Muscle layer of colon (tissue), 2 donors: ENCODE measurements at regions not wholly inside any gene's neighbourhood (a gene's known extent, or its start where the extent isn't known, plus 50 kb on each side); places are given as distances from the start of the nearest gene placed in this dataset.
"Not testable (repeated sequence)": the region's sequence is repeated elsewhere in the genome, so short reads cannot be mapped to it uniquely, and the experiment has no call there.

ENCODE experiments used
- H3K27ac ChIP-seq: one replicate; pipeline ENCODE4 v1.7.0; 2013; ENCODE audit warnings: low read depth, mild to moderate bottlenecking, low read length, moderate library complexity
- H3K27me3 ChIP-seq, 2 donors: one replicate each; pipeline ENCODE4 v1.7.0; 2013; ENCODE audit warnings: low read length in 2 of 2, mild to moderate bottlenecking in 2 of 2; ENCODE audit not compliant: insufficient read depth in 2 of 2, control insufficient read depth in 1 of 2
- H3K36me3 ChIP-seq: one replicate; pipeline ENCODE4 v1.7.0; 2013; ENCODE audit warnings: mild to moderate bottlenecking, low read length; ENCODE audit not compliant: insufficient read depth
- H3K4me1 ChIP-seq: one replicate; pipeline ENCODE4 v1.7.0; 2013; ENCODE audit warnings: mild to moderate bottlenecking, low read length; ENCODE audit not compliant: insufficient read depth
- H3K4me3 ChIP-seq, 2 donors: one replicate each; pipeline ENCODE4 v1.7.0; 2013; ENCODE audit warnings: low read length in 2 of 2, low read depth in 1 of 2, mild to moderate bottlenecking in 1 of 2, moderate library complexity in 1 of 2
- H3K9ac ChIP-seq: one replicate; pipeline ENCODE4 v1.7.0; 2013; ENCODE audit warnings: low read length
- H3K9me3 ChIP-seq: one replicate; pipeline ENCODE4 v1.7.0; 2013; ENCODE audit warnings: mild to moderate bottlenecking, low read length
- donor health status: abdominal sarcoma.
- donor health status: Adenocarcinoma of cecum.

GRCh38 chr9:119907056-119907455 is 537.8 kb upstream of the BRINP1 start:
- no peaks in the 10 kb centered on the region for H3K9me3 ChIP-seq
- H3K27me3 ChIP-seq = no peaks in the 10 kb centered on the region
- no peak overlapping the region for H3K9ac ChIP-seq
- H3K4me1 ChIP-seq = no peaks in the 10 kb centered on the region
- H3K4me3 ChIP-seq = no peak overlapping the region
- H3K36me3 ChIP-seq = no peaks in the 10 kb centered on the region
- no peak overlapping the region for H3K27ac ChIP-seq

GRCh38 chr9:119905724-119906123 is 536.5 kb upstream of the BRINP1 start:
- H3K27me3 ChIP-seq = no peaks in the 10 kb centered on the region
- H3K9ac ChIP-seq = no peak overlapping the region
- no peaks in the 10 kb centered on the region for H3K4me1 ChIP-seq
- H3K36me3 ChIP-seq = no peaks in the 10 kb centered on the region
- H3K9me3 ChIP-seq = no peaks in the 10 kb centered on the region
- H3K27ac ChIP-seq = no peak overlapping the region
- H3K4me3 ChIP-seq = no peak overlapping the region

GRCh38 chr9:119903851-119904250 is 534.6 kb upstream of the BRINP1 start:
- no peak overlapping the region for H3K27ac ChIP-seq
- H3K4me1 ChIP-seq = no peaks in the 10 kb centered on the region
- no peaks in the 10 kb centered on the region for H3K27me3 ChIP-seq
- no peak overlapping the region for H3K9ac ChIP-seq
- H3K4me3 ChIP-seq = no peak overlapping the region
- H3K36me3 ChIP-seq = no peaks in the 10 kb centered on the region
- no peaks in the 10 kb centered on the region for H3K9me3 ChIP-seq

GRCh38 chr9:119902611-119903010 is 533.4 kb upstream of the BRINP1 start:
- Histone ChIP-seq H3K27ac (no peak overlapping the region), H3K36me3 (no peaks in the 10 kb centered on the region), H3K9me3 (no peaks in the 10 kb centered on the region), H3K9ac (no peak overlapping the region), H3K4me3 (no peak overlapping the region), H3K27me3 (no peaks in the 10 kb centered on the region), H3K4me1 (no peaks in the 10 kb centered on the region)

GRCh38 chr9:119898316-119898715 is 529.1 kb upstream of the BRINP1 start:
- H3K36me3 ChIP-seq = no peaks in the 10 kb centered on the region
- H3K4me1 ChIP-seq = no peaks in the 10 kb centered on the region
- no peak overlapping the region for H3K9ac ChIP-seq
- no peak overlapping the region for H3K4me3 ChIP-seq
- H3K9me3 ChIP-seq = no peaks in the 10 kb centered on the region
- H3K27me3 ChIP-seq = no peaks in the 10 kb centered on the region
- no peak overlapping the region for H3K27ac ChIP-seq

GRCh38 chr9:119884438-119884837 is 515.2 kb upstream of the BRINP1 start:
- Histone ChIP-seq H3K4me3 (no peak overlapping the region), H3K4me1 (no peaks in the 10 kb centered on the region), H3K9me3 (no peaks in the 10 kb centered on the region), H3K9ac (no peak overlapping the region), H3K27me3 (no peaks in the 10 kb centered on the region), H3K36me3 (no peaks in the 10 kb centered on the region), H3K27ac (no peak overlapping the region)

- Histone ChIP-seq H3K4me1 (no peaks in the 10 kb centered on the region), H3K4me3 (no peak overlapping the region), H3K9me3 (no peaks in the 10 kb centered on the region), H3K27me3 (no peaks in the 10 kb centered on the region), H3K27ac (no peak overlapping the region), H3K9ac (no peak overlapping the region), H3K36me3 (no peaks in the 10 kb centered on the region)
These were observed 512.7 kb upstream of the BRINP1 start for GRCh38 chr9:119881898-119882297.

- H3K4me3 ChIP-seq = no peak overlapping the region
- no peak overlapping the region for H3K9ac ChIP-seq
- no peak overlapping the region for H3K27ac ChIP-seq
- H3K27me3 ChIP-seq = no peaks in the 10 kb centered on the region
- H3K4me1 ChIP-seq = no peaks in the 10 kb centered on the region
- no peaks in the 10 kb centered on the region for H3K36me3 ChIP-seq
- H3K9me3 ChIP-seq = no peaks in the 10 kb centered on the region
These were observed 511.1 kb upstream of the BRINP1 start for GRCh38 chr9:119880361-119880760.

- H3K27me3 ChIP-seq = no peaks in the 10 kb centered on the region
- H3K36me3 ChIP-seq = no peaks in the 10 kb centered on the region
- H3K4me1 ChIP-seq = no peaks in the 10 kb centered on the region
- H3K27ac ChIP-seq = no peak overlapping the region
- no peaks in the 10 kb centered on the region for H3K9me3 ChIP-seq
- no peak overlapping the region for H3K9ac ChIP-seq
- H3K4me3 ChIP-seq = no peak overlapping the region
These were observed 508.1 kb upstream of the BRINP1 start for GRCh38 chr9:119877306-119877705.

GRCh38 chr9:119873877-119874276 is 504.6 kb upstream of the BRINP1 start:
- no peak overlapping the region for H3K4me3 ChIP-seq
- no peaks in the 10 kb centered on the region for H3K27me3 ChIP-seq
- H3K4me1 ChIP-seq = peaks cover 3% of the 10 kb centered on the region
- no peak overlapping the region for H3K27ac ChIP-seq
- no peak overlapping the region for H3K9ac ChIP-seq
- H3K36me3 ChIP-seq = no peaks in the 10 kb centered on the region
- no peaks in the 10 kb centered on the region for H3K9me3 ChIP-seq

GRCh38 chr9:119870251-119870650 is 501.0 kb upstream of the BRINP1 start:
- peaks cover 14% of the 10 kb centered on the region for H3K4me1 ChIP-seq
- not testable (repeated sequence) for H3K27me3 ChIP-seq, H3K4me3 ChIP-seq, H3K9ac ChIP-seq, H3K36me3 ChIP-seq, H3K27ac ChIP-seq, H3K9me3 ChIP-seq

- Histone ChIP-seq H3K4me1 (peaks cover 14% of the 10 kb centered on the region), H3K27ac (no peak overlapping the region)
These were observed 499.5 kb upstream of the BRINP1 start for GRCh38 chr9:119868694-119869093.

More at GRCh38 chr9:119868694-119869093, 499.5 kb upstream of the BRINP1 start:
- H3K9me3 ChIP-seq = no peaks in the 10 kb centered on the region
- H3K4me3 ChIP-seq = no peak overlapping the region
- H3K36me3 ChIP-seq = no peaks in the 10 kb centered on the region
- no peaks in the 10 kb centered on the region for H3K27me3 ChIP-seq
- H3K9ac ChIP-seq = no peak overlapping the region
